GM12878 (cell line): ENCODE measurements at regions not wholly inside any gene's neighbourhood (a gene's known extent, or its start where the extent isn't known, plus 50 kb on each side); places are given as distances from the start of the nearest gene placed in this dataset.

Experiments used
- ATAC-seq: fragments of 200-7000 bp; cut with Tn5 transposase; 3 replicates; pipeline ENCODE4 v1.9.1; 2020; ENCODE audit warnings: mild to moderate bottlenecking, moderate library complexity
- BruUV-seq: library from RNA; stranded (reverse); fragments of 400-500 nt; replicated peaks from 2 replicates; lab custom pipeline; 2021; lab: Mats Ljungman, UMichigan
- CTCF ChIA-PET: fragments of 300-600 bp; sonication (Branson Sonifier 250); formaldehyde crosslinking; extraction: SDS; loops from one replicate; lab custom pipeline; 2021; ENCODE audit warnings: inconsistent platforms; lab: Yijun Ruan, JAX
- POLR2A ChIA-PET: fragments of 350-600 bp; formaldehyde crosslinking; extraction: SDS; loops from one replicate; lab custom pipeline; 2021; ENCODE audit warnings: inconsistent platforms; lab: Charles Lee
- RAD21 ChIA-PET: fragments of 300-600 bp; sonication (Branson Sonifier 250); formaldehyde crosslinking; loops from one replicate; lab custom pipeline; 2023; ENCODE audit warnings: antibody characterized with exemption; ENCODE audit not compliant: unreplicated experiment; lab: Charles Lee
- SMC1A ChIA-PET: fragments of 300-600 bp; sonication (Branson Sonifier 250); formaldehyde crosslinking; loops from one replicate; lab custom pipeline; 2023; ENCODE audit not compliant: unreplicated experiment, uncharacterized antibody; lab: Charles Lee
- DNase-seq: peaks from one replicate; pipeline ENCODE4 v3.0.0-alpha.2; 2011; ENCODE audit warnings: low read depth, low spot score
- FAIRE-seq: peaks from 3 replicates; lab custom pipeline; 2011; peaks lifted over from hg19 to GRCh38; lab: Jason Lieb, UNC
- H2AFZ ChIP-seq: 2 replicates; pipeline ENCODE4 v1.6.0; 2011; ENCODE audit warnings: low read depth, low read length, control low read depth; ENCODE audit not compliant: control insufficient read depth
- H3K27ac ChIP-seq: 2 replicates; pipeline ENCODE4 v1.5.1; 2011; ENCODE audit warnings: control low read depth; ENCODE audit not compliant: control insufficient read depth, insufficient read depth
- H3K27me3 ChIP-seq, 2 experiments: replicated peaks in 1 of 2; 2 replicates each; pipeline versions ENCODE4 v1.6.0 to v1.6.1; 2011; ENCODE audit warnings: low read length in 1 of 2; ENCODE audit not compliant: control insufficient read depth in 2 of 2, insufficient read depth in 2 of 2
- H3K36me3 ChIP-seq, 2 experiments: 2 replicates each; pipeline ENCODE4 v1.5.1; 2011; ENCODE audit warnings: low read length in 1 of 2; ENCODE audit not compliant: control insufficient read depth in 2 of 2, insufficient read depth in 2 of 2
- H3K4me1 ChIP-seq: 2 replicates; pipeline ENCODE4 v1.6.1; 2011; ENCODE audit warnings: mild to moderate bottlenecking, low read length, moderate library complexity, mixed read lengths; ENCODE audit not compliant: control insufficient read depth, insufficient read depth
- H3K4me2 ChIP-seq: 2 replicates; pipeline ENCODE4 v1.6.0; 2011; ENCODE audit warnings: control low read depth; ENCODE audit not compliant: control insufficient read depth, insufficient read depth
- H3K4me3 ChIP-seq: fragments of 200-600 bp; sonication (generic); 2 replicates; pipeline ENCODE4 v1.5.1; 2016
- H3K79me2 ChIP-seq: 2 replicates; pipeline ENCODE4 v1.6.0; 2011; ENCODE audit warnings: low read length; ENCODE audit not compliant: control insufficient read depth, insufficient read depth
- H3K9ac ChIP-seq: 2 replicates; pipeline ENCODE4 v1.8.0; 2011; ENCODE audit warnings: low read length, control low read depth, mixed read lengths; ENCODE audit not compliant: control insufficient read depth, insufficient read depth
- H3K9me3 ChIP-seq: replicated peaks from 3 replicates; pipeline ENCODE4 v1.5.1; 2011; ENCODE audit warnings: mild to moderate bottlenecking, low read length; ENCODE audit not compliant: control insufficient read depth, insufficient read depth
- H4K20me1 ChIP-seq: 2 replicates; pipeline ENCODE4 v1.6.0; 2011; ENCODE audit not compliant: control insufficient read depth, insufficient read depth
- BMI1 ChIP-seq: fragments of 450-650 bp; IDR thresholded peaks from 2 replicates; pipeline ENCODE4 v1.6.1; 2016; ENCODE audit warnings: mild to moderate bottlenecking, moderate library complexity, borderline replicate concordance
- BRCA1 ChIP-seq: IDR thresholded peaks from 2 replicates; pipeline ENCODE4 v1.6.1; 2011; ENCODE audit warnings: low read depth, low read length, improper control_type of control experiment
- CHD4 ChIP-seq: fragments of 200-600 bp; sonication (generic); IDR thresholded peaks from 2 replicates; pipeline ENCODE4 v1.6.1; 2016; ENCODE audit warnings: mild to moderate bottlenecking
- DPF2 ChIP-seq: fragments of 450-650 bp; IDR thresholded peaks from 2 replicates; pipeline ENCODE4 v1.6.1; 2017; ENCODE audit warnings: mild to moderate bottlenecking
- EGR1 ChIP-seq, 2 experiments: IDR thresholded peaks; 1 replicate in 1 of 2; 2 replicates in 1 of 2; pipeline ENCODE4 v1.6.1; 2011 to 2012; ENCODE audit warnings: low read depth in 2 of 2, low read length in 2 of 2, borderline replicate concordance in 1 of 2, mild to moderate bottlenecking in 1 of 2, moderate library complexity in 1 of 2
- MXI1 ChIP-seq: fragments of 150-350 bp; IDR thresholded peaks from 2 replicates; pipeline ENCODE4 v1.6.1; 2011; ENCODE audit warnings: low read depth, mild to moderate bottlenecking, inconsistent platforms, low read length, improper control_type of control experiment
- NKRF ChIP-seq: fragments of 450-650 bp; conservative IDR thresholded peaks from 2 replicates; pipeline ENCODE4 v1.6.1; 2017; ENCODE audit warnings: mild to moderate bottlenecking, moderate library complexity
- SREBF2 ChIP-seq: IDR thresholded peaks from 2 replicates; pipeline ENCODE4 v1.6.1; 2012; ENCODE audit warnings: mild to moderate bottlenecking, low read length
- in situ Hi-C: fragments of 300-500 bp; cut with MboI; formaldehyde crosslinking; loops from 9 replicates; pipeline ENCODE4 v1.14.3; 2018; ENCODE audit warnings: mixed read lengths
- intact Hi-C: fragments of 100-400 bp; cut with micrococcal nuclease; formaldehyde crosslinking; loops from one replicate; pipeline ENCODE4 v1.14.2; 2022; ENCODE audit not compliant: unreplicated experiment
- TF ChIP-seq, protein P1 (sequence below): fragments of 450-650 bp; IDR thresholded peaks from 2 replicates; pipeline ENCODE4 v1.6.1; 2016; ENCODE audit warnings: mild to moderate bottlenecking, moderate library complexity, borderline replicate concordance

- ATAC-seq, result no peak
Observed at GRCh38 chr1:96340686-96341085, 380.9 kb upstream of the PTBP2 start.

GRCh38 chr1:96346719-96347118 is 374.9 kb upstream of the PTBP2 start:
- ChIA-PET POLR2A (no interaction called here), SMC1A (no interaction called here), CTCF (no interaction called here), RAD21 (no interaction called here)
- Histone ChIP-seq H3K9ac (no peak overlapping the region), H3K36me3 (no peaks in the 10 kb centered on the region), H4K20me1 (no peaks in the 10 kb centered on the region), H2AFZ (no peak overlapping the region), H3K4me3 (no peak overlapping the region), H3K4me2 (no peak overlapping the region), H3K27ac (no peak overlapping the region), H3K4me1 (no peaks in the 10 kb centered on the region), H3K9me3 (no peaks in the 10 kb centered on the region), H3K27me3 (no peaks in the 10 kb centered on the region), H3K79me2 (no peaks in the 10 kb centered on the region)
- DNase-seq, result no peak
- in situ Hi-C loops (no loop called here), intact Hi-C loops (no loop called here)
- no TSS peak for BruUV-seq
- ATAC-seq, result no peak
- FAIRE-seq, result no peak
- TF ChIP-seq, protein P1, sequence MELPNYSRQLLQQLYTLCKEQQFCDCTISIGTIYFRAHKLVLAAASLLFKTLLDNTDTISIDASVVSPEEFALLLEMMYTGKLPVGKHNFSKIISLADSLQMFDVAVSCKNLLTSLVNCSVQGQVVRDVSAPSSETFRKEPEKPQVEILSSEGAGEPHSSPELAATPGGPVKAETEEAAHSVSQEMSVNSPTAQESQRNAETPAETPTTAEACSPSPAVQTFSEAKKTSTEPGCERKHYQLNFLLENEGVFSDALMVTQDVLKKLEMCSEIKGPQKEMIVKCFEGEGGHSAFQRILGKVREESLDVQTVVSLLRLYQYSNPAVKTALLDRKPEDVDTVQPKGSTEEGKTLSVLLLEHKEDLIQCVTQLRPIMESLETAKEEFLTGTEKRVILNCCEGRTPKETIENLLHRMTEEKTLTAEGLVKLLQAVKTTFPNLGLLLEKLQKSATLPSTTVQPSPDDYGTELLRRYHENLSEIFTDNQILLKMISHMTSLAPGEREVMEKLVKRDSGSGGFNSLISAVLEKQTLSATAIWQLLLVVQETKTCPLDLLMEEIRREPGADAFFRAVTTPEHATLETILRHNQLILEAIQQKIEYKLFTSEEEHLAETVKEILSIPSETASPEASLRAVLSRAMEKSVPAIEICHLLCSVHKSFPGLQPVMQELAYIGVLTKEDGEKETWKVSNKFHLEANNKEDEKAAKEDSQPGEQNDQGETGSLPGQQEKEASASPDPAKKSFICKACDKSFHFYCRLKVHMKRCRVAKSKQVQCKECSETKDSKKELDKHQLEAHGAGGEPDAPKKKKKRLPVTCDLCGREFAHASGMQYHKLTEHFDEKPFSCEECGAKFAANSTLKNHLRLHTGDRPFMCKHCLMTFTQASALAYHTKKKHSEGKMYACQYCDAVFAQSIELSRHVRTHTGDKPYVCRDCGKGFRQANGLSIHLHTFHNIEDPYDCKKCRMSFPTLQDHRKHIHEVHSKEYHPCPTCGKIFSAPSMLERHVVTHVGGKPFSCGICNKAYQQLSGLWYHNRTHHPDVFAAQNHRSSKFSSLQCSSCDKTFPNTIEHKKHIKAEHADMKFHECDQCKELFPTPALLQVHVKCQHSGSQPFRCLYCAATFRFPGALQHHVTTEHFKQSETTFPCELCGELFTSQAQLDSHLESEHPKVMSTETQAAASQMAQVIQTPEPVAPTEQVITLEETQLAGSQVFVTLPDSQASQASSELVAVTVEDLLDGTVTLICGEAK, result no peak
- TF ChIP-seq BMI1, result no peak
- TF ChIP-seq EGR1 (IDR thresholded peaks at IDR 0.05; ENCODE audit: borderline replicate concordance in 1 of 2, low read depth in 2 of 2, low read length in 2 of 2), result no peak
- no peak for TF ChIP-seq BRCA1
- TF ChIP-seq SREBF2, result no peak
- TF ChIP-seq CHD4, result no peak
- no peak for TF ChIP-seq DPF2

More at GRCh38 chr1:96340686-96341085, 380.9 kb upstream of the PTBP2 start:
- H3K4me1 ChIP-seq, result no peaks in the 10 kb centered on the region
- no TSS peak for BruUV-seq
- no peak for FAIRE-seq
- no peaks in the 10 kb centered on the region for H4K20me1 ChIP-seq
- H3K36me3 ChIP-seq, result no peaks in the 10 kb centered on the region
- in situ Hi-C loops, result no loop called here
- intact Hi-C loops, result no loop called here
- DNase-seq, result no peak
- H3K79me2 ChIP-seq, result no peaks in the 10 kb centered on the region
- H3K9ac ChIP-seq, result no peak overlapping the region
- CTCF ChIA-PET, result no interaction called here
- H3K4me2 ChIP-seq, result no peak overlapping the region
- no peaks in the 10 kb centered on the region for H3K27me3 ChIP-seq
- H3K4me3 ChIP-seq, result no peak overlapping the region
- SMC1A ChIA-PET, result no interaction called here
- RAD21 ChIA-PET, result no interaction called here
- H3K27ac ChIP-seq, result no peak overlapping the region
- no peaks in the 10 kb centered on the region for H3K9me3 ChIP-seq
- TF ChIP-seq BMI1 (no peak), NKRF (no peak), MXI1 (no peak)
- TF ChIP-seq, all 136 proteins: peak for 0
- POLR2A ChIA-PET, result no interaction called here
- no peak overlapping the region for H2AFZ ChIP-seq
